PC-9 (cell line): ENCODE measurements at regions not wholly inside any gene's neighbourhood (a gene's known extent, or its start where the extent isn't known, plus 50 kb on each side); places are given as distances from the start of the nearest gene placed in this dataset.

ENCODE experiments used
- EZH2 ChIP-seq: fragments of 200-600 bp; sonication (generic); IDR thresholded peaks from 2 replicates; pipeline ENCODE4 v1.8.0; 2017; ENCODE audit warnings: antibody characterized with exemption, low read depth
- TF ChIP-seq, protein P1 (sequence below): fragments of 200-600 bp; sonication (generic); conservative IDR thresholded peaks from 2 replicates; pipeline ENCODE4 v1.6.1; 2017; ENCODE audit warnings: mixed run types, antibody characterized with exemption, mild to moderate bottlenecking, moderate library complexity

- TF ChIP-seq EZH2, result no peak
- TF ChIP-seq, protein P1, sequence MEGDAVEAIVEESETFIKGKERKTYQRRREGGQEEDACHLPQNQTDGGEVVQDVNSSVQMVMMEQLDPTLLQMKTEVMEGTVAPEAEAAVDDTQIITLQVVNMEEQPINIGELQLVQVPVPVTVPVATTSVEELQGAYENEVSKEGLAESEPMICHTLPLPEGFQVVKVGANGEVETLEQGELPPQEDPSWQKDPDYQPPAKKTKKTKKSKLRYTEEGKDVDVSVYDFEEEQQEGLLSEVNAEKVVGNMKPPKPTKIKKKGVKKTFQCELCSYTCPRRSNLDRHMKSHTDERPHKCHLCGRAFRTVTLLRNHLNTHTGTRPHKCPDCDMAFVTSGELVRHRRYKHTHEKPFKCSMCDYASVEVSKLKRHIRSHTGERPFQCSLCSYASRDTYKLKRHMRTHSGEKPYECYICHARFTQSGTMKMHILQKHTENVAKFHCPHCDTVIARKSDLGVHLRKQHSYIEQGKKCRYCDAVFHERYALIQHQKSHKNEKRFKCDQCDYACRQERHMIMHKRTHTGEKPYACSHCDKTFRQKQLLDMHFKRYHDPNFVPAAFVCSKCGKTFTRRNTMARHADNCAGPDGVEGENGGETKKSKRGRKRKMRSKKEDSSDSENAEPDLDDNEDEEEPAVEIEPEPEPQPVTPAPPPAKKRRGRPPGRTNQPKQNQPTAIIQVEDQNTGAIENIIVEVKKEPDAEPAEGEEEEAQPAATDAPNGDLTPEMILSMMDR, result no peak
Measured at GRCh38 chr1:175833502-175833901, 90.1 kb upstream of the TNR start.
